ENCODE measurements at regions not wholly inside any gene's neighbourhood (a gene's known extent, or its start where the extent isn't known, plus 50 kb on each side); places are given as distances from the start of the nearest gene placed in this dataset.
A peak's percentile ranks its signal among the peaks of the same experiment; 100 is the strongest.
"Not testable (repeated sequence)": the region's sequence is repeated elsewhere in the genome, so short reads cannot be mapped to it uniquely, and the experiment has no call there.

GRCh38 chr5:163276466-163276865, 160.9 kb upstream of the CCNG1 start:
- no peak for DNase-seq (ENCODE audit: low read depth)

- not testable (repeated sequence) for DNase-seq (ENCODE audit: low read depth)
Observed at GRCh38 chr5:163280897-163281296, 156.5 kb upstream of the CCNG1 start.

- no peak for DNase-seq (ENCODE audit: low read depth)
Observed at GRCh38 chr5:163281512-163281911, 155.9 kb upstream of the CCNG1 start.

- DNase-seq (ENCODE audit: low read depth): no peak
Observed at GRCh38 chr5:163293836-163294235, 143.6 kb upstream of the CCNG1 start.

- DNase-seq (ENCODE audit: low read depth): no peak
Observed at GRCh38 chr5:163303718-163304117, 133.7 kb upstream of the CCNG1 start.

GRCh38 chr5:163305655-163306054, 131.7 kb upstream of the CCNG1 start:
- no peak for DNase-seq (ENCODE audit: low read depth)

GRCh38 chr5:163306421-163306820, 131.0 kb upstream of the CCNG1 start:
- DNase-seq (ENCODE audit: low read depth): no peak

GRCh38 chr5:163309914-163310313, 127.5 kb upstream of the CCNG1 start:
- DNase-seq (ENCODE audit: low read depth): no peak

GRCh38 chr5:163310997-163311396, 126.4 kb upstream of the CCNG1 start:
- DNase-seq (ENCODE audit: low read depth): no peak

- no peak for DNase-seq (ENCODE audit: low read depth)
Observed at GRCh38 chr5:163312598-163312997, 124.8 kb upstream of the CCNG1 start.

GRCh38 chr5:163313049-163313448, 124.3 kb upstream of the CCNG1 start:
- not testable (repeated sequence) for DNase-seq (ENCODE audit: low read depth)

- not testable (repeated sequence) for DNase-seq (ENCODE audit: low read depth)
Observed at GRCh38 chr5:163316374-163316773, 121.0 kb upstream of the CCNG1 start.

- no peak for DNase-seq (ENCODE audit: low read depth)
Observed at GRCh38 chr5:163318707-163319106, 118.7 kb upstream of the CCNG1 start.

GRCh38 chr5:163321511-163321910, 115.9 kb upstream of the CCNG1 start:
- DNase-seq (ENCODE audit: low read depth): no peak

- DNase-seq (ENCODE audit: low read depth): no peak
Observed at GRCh38 chr5:163330723-163331668, 106.4 kb upstream of the CCNG1 start.

- DNase-seq (ENCODE audit: low read depth): not testable (repeated sequence)
Observed at GRCh38 chr5:163336074-163336473, 101.3 kb upstream of the CCNG1 start.

GRCh38 chr5:163339148-163339547, 98.2 kb upstream of the CCNG1 start:
- DNase-seq (ENCODE audit: low read depth): no peak

- DNase-seq (ENCODE audit: low read depth): not testable (repeated sequence)
Observed at GRCh38 chr5:163340378-163340777, 97.0 kb upstream of the CCNG1 start.

- no peak for DNase-seq (ENCODE audit: low read depth)
Observed at GRCh38 chr5:163342306-163342705, 95.1 kb upstream of the CCNG1 start.

GRCh38 chr5:163345216-163345615, 92.2 kb upstream of the CCNG1 start:
- no peak for DNase-seq (ENCODE audit: low read depth)

- DNase-seq (ENCODE audit: low read depth): peak; percentile 22
Observed at GRCh38 chr5:163347671-163348070, 89.7 kb upstream of the CCNG1 start.

GRCh38 chr5:163350083-163350482, 87.3 kb upstream of the CCNG1 start:
- DNase-seq (ENCODE audit: low read depth): no peak

GRCh38 chr5:163352531-163352930, 84.9 kb upstream of the CCNG1 start:
- no peak for DNase-seq (ENCODE audit: low read depth)

GRCh38 chr5:163355811-163356210, 81.6 kb upstream of the CCNG1 start:
- not testable (repeated sequence) for DNase-seq (ENCODE audit: low read depth)

Data from T follicular helper cell (primary cell).